T-cell (primary cell): ENCODE measurements at regions not wholly inside any gene's neighbourhood (a gene's known extent, or its start where the extent isn't known, plus 50 kb on each side); places are given as distances from the start of the nearest gene placed in this dataset.

Experiments used
- ATAC-seq, 4 experiments: fragments of 200-7000 bp in 3 of 4; fragments of 150-1000 bp in 1 of 4; cut with Tn5 transposase; replicated peaks in 1 of 4; 1 replicate in 3 of 4; 2 replicates in 1 of 4; pipeline ENCODE4 v1.10.0; 2021; ENCODE audit warnings: moderate library complexity in 3 of 4, mild to moderate bottlenecking in 2 of 4, moderate number of reproducible peaks in 1 of 4
- CTCF ChIA-PET, 2 donors: fragments of 300-600 bp; sonication (Branson Sonifier 250); formaldehyde crosslinking; loops; one replicate each; lab custom pipeline; 2022; ENCODE audit warnings: antibody characterized with exemption in 2 of 2; lab: Charles Lee
- POLR2A ChIA-PET, 2 donors: fragments of 300-600 bp; sonication (Branson Sonifier 250); formaldehyde crosslinking; loops; one replicate each; lab custom pipeline; 2022; ENCODE audit warnings: antibody characterized with exemption in 2 of 2; lab: Charles Lee
- DNase-seq, 35 experiments: peaks; one replicate each; pipeline versions ENCODE4 v3.0.0 to v3.0.0-alpha.2; 2013 to 2023
- H3K27ac ChIP-seq: one replicate; pipeline ENCODE4 v1.5.1; 2013; ENCODE audit warnings: low read length
- H3K27me3 ChIP-seq, 2 experiments: replicated peaks in 1 of 2; 1 replicate in 1 of 2; 2 replicates in 1 of 2; pipeline versions ENCODE4 v1.6.1 to v1.7.0; 2013; ENCODE audit warnings: low read length in 1 of 2, mixed read lengths in 1 of 2; ENCODE audit not compliant: control insufficient read depth in 2 of 2, insufficient read depth in 2 of 2; ENCODE audit errors: extremely low read depth in 1 of 2
- H3K36me3 ChIP-seq, 2 donors: 1 replicate in 1 of 2; 2 replicates in 1 of 2; pipeline versions ENCODE4 v1.6.1 to v1.7.0; 2013; ENCODE audit warnings: low read length in 1 of 2; ENCODE audit not compliant: control insufficient read depth in 2 of 2, insufficient read depth in 1 of 2; ENCODE audit errors: extremely low read depth in 1 of 2
- H3K4me1 ChIP-seq, 2 experiments: 1 replicate in 1 of 2; 2 replicates in 1 of 2; pipeline versions ENCODE4 v1.6.1 to v1.7.0; 2013; ENCODE audit warnings: low read length in 2 of 2, mixed read lengths in 1 of 2; ENCODE audit not compliant: insufficient read depth in 2 of 2, control insufficient read depth in 1 of 2; ENCODE audit errors: extremely low read depth in 1 of 2
- H3K4me3 ChIP-seq, 2 donors: 1 replicate in 1 of 2; 2 replicates in 1 of 2; pipeline versions ENCODE4 v1.5.1 to v1.7.0; 2013; ENCODE audit warnings: mild to moderate bottlenecking in 2 of 2, low read length in 1 of 2, moderate library complexity in 1 of 2; ENCODE audit not compliant: control insufficient read depth in 1 of 2; ENCODE audit errors: extremely low read depth in 1 of 2
- H3K9me3 ChIP-seq: 2 replicates; pipeline ENCODE4 v1.7.0; 2013
- H3K27ac Mint-ChIP-seq, 2 donors: one replicate each; pipeline ENCODE4 v1.8.0; 2020 to 2021; ENCODE audit warnings: mild to moderate bottlenecking in 2 of 2, mixed read lengths in 2 of 2
- H3K27me3 Mint-ChIP-seq, 2 donors: one replicate each; pipeline ENCODE4 v1.8.0; 2021 to 2022; ENCODE audit warnings: mixed read lengths in 2 of 2
- H3K36me3 Mint-ChIP-seq: one replicate; pipeline ENCODE4 v1.8.0; 2021; ENCODE audit warnings: mixed read lengths
- H3K4me1 Mint-ChIP-seq, 3 donors: one replicate each; pipeline ENCODE4 v1.8.0; 2020 to 2022; ENCODE audit warnings: mixed read lengths in 3 of 3, mild to moderate bottlenecking in 1 of 3
- H3K4me3 Mint-ChIP-seq, 3 donors: one replicate each; pipeline ENCODE4 v1.8.0; 2020 to 2022; ENCODE audit warnings: mild to moderate bottlenecking in 3 of 3, mixed read lengths in 3 of 3, moderate library complexity in 3 of 3
- H3K9me3 Mint-ChIP-seq, 3 donors: one replicate each; pipeline ENCODE4 v1.8.0; 2020 to 2022; ENCODE audit warnings: mixed read lengths in 3 of 3
- WGBS: methylation state at CpG from one replicate; pipeline ENCODE4 v1.1.5; 2013; ENCODE audit warnings: missing lambda C conversion rate; ENCODE audit not compliant: insufficient coverage; 5-methylcytosine and 5-hydroxymethylcytosine counted together

- no peaks in the 10 kb centered on the region for H3K9me3 Mint-ChIP-seq
These were observed 125.5 kb upstream of the KLF3 start for GRCh38 chr4:38538517-38538916.

GRCh38 chr4:38539501-38539900, 124.5 kb upstream of the KLF3 start:
- H3K9me3 ChIP-seq: no peaks in the 10 kb centered on the region
- no peak for DNase-seq
- H3K27me3 ChIP-seq: no peaks in the 10 kb centered on the region
- Mint-ChIP-seq H3K9me3 (no peaks in the 10 kb centered on the region), H3K27me3 (no peaks in the 10 kb centered on the region), H3K4me1 (peaks cover 0 to 9% (median 2%) of the 10 kb centered on the region in 3 donors), H3K27ac (no peak overlapping the region), H3K36me3 (no peaks in the 10 kb centered on the region), H3K4me3 (no peak overlapping the region)
- no peak overlapping the region for H3K27ac ChIP-seq
- H3K4me1 ChIP-seq: no peaks in the 10 kb centered on the region
- no peaks in the 10 kb centered on the region for H3K36me3 ChIP-seq
- 93% methylated on average over 4 of the region's 4 CpGs for WGBS
- no peak overlapping the region for H3K4me3 ChIP-seq
- POLR2A ChIA-PET: no interaction called here
- ATAC-seq: no peak
- CTCF ChIA-PET: interaction anchor here in 1 of 2 donors (0.9 kb wide), 1 partner anchor 127 kb away, joined by 3 read pairs; no protein-coding TSS in a partner anchor

More at GRCh38 chr4:38538517-38538916, 125.5 kb upstream of the KLF3 start:
- no peak overlapping the region for H3K27ac ChIP-seq
- no peaks in the 10 kb centered on the region for H3K36me3 Mint-ChIP-seq
- H3K4me3 ChIP-seq: no peak overlapping the region
- H3K27me3 ChIP-seq: peaks cover 0 to 3% of the 10 kb centered on the region in 2 experiments
- no peaks in the 10 kb centered on the region for H3K36me3 ChIP-seq
- H3K27ac Mint-ChIP-seq: no peak overlapping the region
- ChIA-PET CTCF (interaction anchor here in 1 of 2 donors (0.6 to 0.9 kb wide), 2 partner anchors 128 to 237 kb away, joined by 3 to 4 read pairs; no protein-coding TSS in a partner anchor), POLR2A (no interaction called here)
- DNase-seq (no peak), ATAC-seq (no peak)
- 100% methylated on average over 2 of the region's 2 CpGs for WGBS
- no peaks in the 10 kb centered on the region for H3K4me1 ChIP-seq
- H3K4me3 Mint-ChIP-seq: no peak overlapping the region
- no peaks in the 10 kb centered on the region for H3K27me3 Mint-ChIP-seq
- peaks cover 0 to 9% (median 2%) of the 10 kb centered on the region in 3 donors for H3K4me1 Mint-ChIP-seq
- H3K9me3 ChIP-seq: no peaks in the 10 kb centered on the region

DNA sequence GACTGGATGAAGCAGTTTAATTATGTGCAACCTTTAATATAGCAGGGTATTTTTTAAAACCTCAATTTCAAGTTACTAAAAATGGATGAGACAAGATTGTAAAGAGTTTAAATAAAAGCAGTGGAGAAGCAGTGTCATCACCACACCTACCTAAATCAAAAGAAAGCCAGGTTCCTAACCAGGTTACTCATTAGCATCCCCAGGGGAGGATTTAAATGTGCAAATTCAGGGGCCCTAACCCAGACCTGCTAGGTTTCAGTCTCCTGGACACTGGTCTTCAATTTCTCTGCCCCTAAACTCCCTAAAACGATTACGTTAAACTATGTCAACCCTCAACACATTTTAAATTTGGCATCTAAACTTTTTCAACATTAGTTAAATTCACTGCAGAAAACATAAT, 116.9 kb upstream of the KLF3 start:
- Histone ChIP-seq H3K4me1 (no peaks in the 10 kb centered on the region), H3K36me3 (no peaks in the 10 kb centered on the region), H3K4me3 (no peak overlapping the region), H3K9me3 (no peaks in the 10 kb centered on the region), H3K27ac (no peak overlapping the region), H3K27me3 (no peaks in the 10 kb centered on the region)
- H3K36me3 Mint-ChIP-seq: no peaks in the 10 kb centered on the region
- no peak for ATAC-seq
- POLR2A ChIA-PET: no interaction called here
- peaks cover 0 to 4% (median 0%) of the 10 kb centered on the region in 3 donors for H3K9me3 Mint-ChIP-seq
- no peak for DNase-seq
- peaks cover 0 to 9% (median 0%) of the 10 kb centered on the region in 3 donors for H3K4me1 Mint-ChIP-seq
- CTCF ChIA-PET: no interaction called here
- H3K27me3 Mint-ChIP-seq: no peaks in the 10 kb centered on the region
- H3K27ac Mint-ChIP-seq: no peak overlapping the region
- H3K4me3 Mint-ChIP-seq: no peak overlapping the region
- 100% methylated on average over 1 of the region's 2 CpGs for WGBS

DNA sequence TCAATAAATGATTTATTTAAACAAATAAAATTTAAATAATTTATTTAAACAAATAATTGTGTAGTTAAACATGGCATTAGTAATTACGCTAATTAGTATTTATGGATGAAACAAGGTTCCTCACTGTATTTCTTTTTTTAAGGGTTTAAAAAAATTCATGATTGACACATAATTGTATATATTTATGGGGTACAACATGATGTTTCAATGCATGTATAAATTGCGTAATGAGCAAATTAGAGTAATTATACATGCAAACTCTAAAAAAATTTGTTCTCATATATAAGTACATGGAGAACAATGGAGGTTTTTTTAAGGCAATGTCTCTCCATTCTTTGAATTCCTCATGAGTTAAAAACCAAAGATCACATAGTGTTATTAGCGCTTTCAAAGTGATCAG, 115.7 kb upstream of the KLF3 start:
- H3K36me3 ChIP-seq: no peaks in the 10 kb centered on the region
- no peaks in the 10 kb centered on the region for H3K4me1 ChIP-seq
- ChIA-PET CTCF (interaction anchor here in 1 of 2 donors (0.6 kb wide), 1 partner anchor 128 kb away, joined by 5 read pairs; no protein-coding TSS in a partner anchor), POLR2A (no interaction called here)
- no peak overlapping the region for H3K4me3 ChIP-seq
- H3K9me3 ChIP-seq: no peaks in the 10 kb centered on the region
- H3K36me3 Mint-ChIP-seq: no peaks in the 10 kb centered on the region
- no peak overlapping the region for H3K4me3 Mint-ChIP-seq
- ATAC-seq (no peak), DNase-seq (no peak)
- whole genome bisulfite sequencing: no CpG with 5 or more reads among the region's 3 CpGs
- peaks cover 0 to 4% (median 0%) of the 10 kb centered on the region in 3 donors for H3K9me3 Mint-ChIP-seq
- no peaks in the 10 kb centered on the region for H3K27me3 Mint-ChIP-seq
- H3K4me1 Mint-ChIP-seq: peaks cover 0 to under 1% (median 0%) of the 10 kb centered on the region in 3 donors
- H3K27ac ChIP-seq: no peak overlapping the region
- no peaks in the 10 kb centered on the region for H3K27me3 ChIP-seq
- no peak overlapping the region for H3K27ac Mint-ChIP-seq

DNA sequence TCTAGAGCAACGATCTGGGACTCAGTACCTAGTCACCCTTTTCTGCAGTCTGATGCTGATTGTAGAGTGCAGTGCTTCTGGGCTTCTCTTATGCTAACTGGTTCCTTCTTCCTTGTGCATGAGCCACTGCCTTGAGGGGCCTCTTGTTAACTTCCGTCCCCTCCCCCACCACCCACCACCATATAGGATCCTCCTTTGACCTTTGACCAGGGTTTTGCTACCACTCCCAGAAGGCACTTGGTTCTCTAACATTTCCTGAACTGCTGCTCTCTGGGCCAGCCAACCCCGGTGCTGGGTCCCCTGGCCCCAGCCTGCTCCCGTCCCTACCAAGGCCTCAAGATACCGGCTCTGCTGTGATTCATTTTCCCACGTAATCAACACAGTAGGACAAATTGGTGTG, 104.6 kb upstream of the KLF3 start:
- ATAC-seq (no peak), DNase-seq (no peak)
- H3K4me1 Mint-ChIP-seq: peaks cover 12 to 22% (median 13%) of the 10 kb centered on the region in 3 donors
- H3K9me3 Mint-ChIP-seq: peaks cover 4 to 15% (median 7%) of the 10 kb centered on the region in 3 donors
- no peaks in the 10 kb centered on the region for H3K36me3 ChIP-seq
- H3K27ac Mint-ChIP-seq: no peak overlapping the region
- H3K4me3 ChIP-seq: no peak overlapping the region
- no peaks in the 10 kb centered on the region for H3K4me1 ChIP-seq
- POLR2A ChIA-PET: no interaction called here
- CTCF ChIA-PET: interaction anchor here in 1 of 2 donors (0.6 kb wide), 1 partner anchor 95 kb away, joined by 4 read pairs; no protein-coding TSS in a partner anchor
- WGBS: 95% methylated on average over 6 of the region's 6 CpGs
- no peaks in the 10 kb centered on the region for H3K36me3 Mint-ChIP-seq
- H3K27me3 ChIP-seq: no peaks in the 10 kb centered on the region
- H3K9me3 ChIP-seq: no peaks in the 10 kb centered on the region
- H3K27ac ChIP-seq: no peak overlapping the region
- no peaks in the 10 kb centered on the region for H3K27me3 Mint-ChIP-seq
- no peak overlapping the region for H3K4me3 Mint-ChIP-seq

GRCh38 chr4:38560340-38560739, 103.7 kb upstream of the KLF3 start:
- ATAC-seq: no peak
- 84% methylated on average over 5 of the region's 6 CpGs for WGBS
- Mint-ChIP-seq H3K4me1 (peaks cover 12 to 22% (median 13%) of the 10 kb centered on the region in 3 donors), H3K27me3 (no peaks in the 10 kb centered on the region), H3K36me3 (no peaks in the 10 kb centered on the region), H3K9me3 (peaks cover 4 to 8% (median 7%) of the 10 kb centered on the region in 3 donors), H3K4me3 (no peak overlapping the region), H3K27ac (no peak overlapping the region)
- no peaks in the 10 kb centered on the region for H3K9me3 ChIP-seq
- H3K27ac ChIP-seq: no peak overlapping the region
- H3K36me3 ChIP-seq: no peaks in the 10 kb centered on the region
- ChIA-PET POLR2A (interaction anchor here in 1 of 2 donors (0.6 kb wide), 1 partner anchor 136 kb away, joined by 4 read pairs; no protein-coding TSS in a partner anchor), CTCF (no interaction called here)
- H3K27me3 ChIP-seq: no peaks in the 10 kb centered on the region
- H3K4me1 ChIP-seq: no peaks in the 10 kb centered on the region
- DNase-seq: no peak
- no peak overlapping the region for H3K4me3 ChIP-seq
